ENCODE measurements at regions not wholly inside any gene's neighbourhood (a gene's known extent, or its start where the extent isn't known, plus 50 kb on each side); places are given as distances from the start of the nearest gene placed in this dataset.

GRCh38 chr6:12419631-12420272, 129.6 kb downstream of the EDN1 start:
- POLR2A ChIA-PET = no interaction called here
- CTCF ChIA-PET = no interaction called here

- ChIA-PET CTCF (no interaction called here), POLR2A (no interaction called here)
Observed at GRCh38 chr6:12420626-12421025, 130.5 kb downstream of the EDN1 start.

- ChIA-PET CTCF (no interaction called here), POLR2A (no interaction called here)
Observed at GRCh38 chr6:12421596-12421995, 131.4 kb downstream of the EDN1 start.

GRCh38 chr6:12422848-12423247, 132.7 kb downstream of the EDN1 start:
- CTCF ChIA-PET = no interaction called here
- POLR2A ChIA-PET = no interaction called here

GRCh38 chr6:12423832-12424231, 133.7 kb downstream of the EDN1 start:
- CTCF ChIA-PET = no interaction called here

GRCh38 chr6:12426121-12426520, 136.0 kb downstream of the EDN1 start:
- ChIA-PET POLR2A (no interaction called here), CTCF (no interaction called here)

More at GRCh38 chr6:12423832-12424231, 133.7 kb downstream of the EDN1 start:
- POLR2A ChIA-PET = no interaction called here

- ChIA-PET CTCF (no interaction called here), POLR2A (no interaction called here)
Observed at GRCh38 chr6:12431023-12431422, 140.9 kb downstream of the EDN1 start.

- CTCF ChIA-PET = no interaction called here
- POLR2A ChIA-PET = no interaction called here
Observed at GRCh38 chr6:12436224-12436623, 146.1 kb downstream of the EDN1 start.

GRCh38 chr6:12436683-12437082, 146.5 kb downstream of the EDN1 start:
- CTCF ChIA-PET = no interaction called here
- POLR2A ChIA-PET = no interaction called here

- ChIA-PET POLR2A (no interaction called here), CTCF (no interaction called here)
Observed at GRCh38 chr6:12439296-12439695, 149.1 kb downstream of the EDN1 start.

GRCh38 chr6:12440981-12441380, 150.8 kb downstream of the EDN1 start:
- CTCF ChIA-PET = no interaction called here
- POLR2A ChIA-PET = no interaction called here

- ChIA-PET CTCF (no interaction called here), POLR2A (no interaction called here)
Observed at GRCh38 chr6:12442455-12442854, 152.3 kb downstream of the EDN1 start.

GRCh38 chr6:12446394-12446793, 156.2 kb downstream of the EDN1 start:
- CTCF ChIA-PET = no interaction called here
- POLR2A ChIA-PET = no interaction called here

- ChIA-PET POLR2A (no interaction called here), CTCF (no interaction called here)
Observed at GRCh38 chr6:12449447-12449846, 159.3 kb downstream of the EDN1 start.

- POLR2A ChIA-PET = no interaction called here
- CTCF ChIA-PET = no interaction called here
Observed at GRCh38 chr6:12450467-12450866, 160.3 kb downstream of the EDN1 start.

- ChIA-PET POLR2A (no interaction called here), CTCF (no interaction called here)
Observed at GRCh38 chr6:12456343-12456742, 166.2 kb downstream of the EDN1 start.

- ChIA-PET POLR2A (no interaction called here), CTCF (no interaction called here)
Observed at GRCh38 chr6:12457094-12457493, 166.9 kb downstream of the EDN1 start.

GRCh38 chr6:12458558-12458957, 168.4 kb downstream of the EDN1 start:
- ChIA-PET POLR2A (no interaction called here), CTCF (interaction anchor here (1.2 kb wide), 1 partner anchor 23 kb away, joined by 3 read pairs; no protein-coding TSS in a partner anchor)

GRCh38 chr6:12459945-12460661, 169.9 kb downstream of the EDN1 start:
- ChIA-PET POLR2A (no interaction called here), CTCF (no interaction called here)

- POLR2A ChIA-PET = no interaction called here
- CTCF ChIA-PET = no interaction called here
Observed at GRCh38 chr6:12467706-12468670, 177.8 kb downstream of the EDN1 start.

- POLR2A ChIA-PET = no interaction called here
- CTCF ChIA-PET = no interaction called here
Observed at GRCh38 chr6:12472601-12473038, 182.5 kb downstream of the EDN1 start.
